GM20431 (cell line): ENCODE measurements at regions not wholly inside any gene's neighbourhood (a gene's known extent, or its start where the extent isn't known, plus 50 kb on each side); places are given as distances from the start of the nearest gene placed in this dataset.

Source experiments
- in situ Hi-C: fragments of 300-500 bp; cut with MseI, MboI; formaldehyde crosslinking; loops from one replicate; pipeline ENCODE4 v1.15.0; 2020; ENCODE audit warnings: low sequenced_read_pairs; ENCODE audit not compliant: unreplicated experiment

DNA sequence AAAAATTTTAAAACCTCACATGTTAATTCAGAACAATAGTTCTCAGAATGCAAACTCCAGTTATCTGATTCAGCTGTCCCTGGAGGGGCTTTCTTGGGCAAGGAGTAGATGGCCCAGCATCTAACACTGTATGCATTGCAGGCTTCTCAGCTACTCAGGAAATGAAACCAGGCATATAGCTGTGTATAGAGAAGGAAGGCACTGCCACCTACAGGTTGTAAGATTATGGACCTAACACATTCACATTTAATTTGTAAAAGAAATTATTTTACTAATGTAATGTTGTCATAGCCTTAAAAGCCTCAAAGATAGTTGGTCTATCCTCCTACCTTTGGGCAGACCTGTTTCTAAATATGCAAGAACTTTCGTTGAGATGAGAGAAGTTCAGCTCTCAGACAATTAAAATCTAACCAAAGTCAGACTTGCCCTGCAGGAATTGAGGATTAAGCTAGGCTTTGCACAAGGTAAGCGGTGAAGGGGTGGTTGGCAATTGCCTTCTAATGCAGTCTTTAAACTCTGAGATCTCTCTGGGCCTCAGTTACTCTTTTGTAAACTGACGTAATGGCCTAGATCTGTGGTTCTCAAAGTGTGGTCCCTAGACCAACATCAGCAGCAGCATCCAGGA lies 132.8 kb upstream of the SLC24A5 start:
- in situ Hi-C loops, result loop anchor here (25.0 kb wide), 2 partner anchors 276 to 801 kb away; partner anchors contain the start of gene SEMA6D

GRCh38 chr15:47988564-47988963 lies 132.2 kb upstream of the SLC24A5 start:
- in situ Hi-C loops, result loop anchor here (25.0 kb wide), 2 partner anchors 276 to 801 kb away; partner anchors contain the start of gene SEMA6D

DNA sequence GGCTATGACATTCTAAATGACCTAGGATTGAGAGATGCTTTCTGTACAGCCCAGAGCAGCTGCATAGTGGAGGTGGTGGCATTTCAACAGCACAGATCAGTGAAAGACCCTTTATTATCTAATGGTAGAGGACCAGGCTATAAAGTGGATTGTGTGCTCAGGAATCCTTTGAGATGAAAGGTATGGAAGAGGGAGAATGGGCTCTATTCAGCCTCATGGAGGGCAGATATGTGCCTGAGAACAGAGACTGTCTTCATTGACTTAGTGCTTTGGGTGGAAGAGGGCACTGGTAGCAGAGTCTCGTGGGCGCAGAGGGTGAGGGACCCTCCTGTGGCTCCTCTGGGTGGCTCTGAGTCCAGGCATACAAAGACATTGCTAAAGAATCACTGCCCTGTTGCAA lies 130.0 kb upstream of the SLC24A5 start:
- in situ Hi-C loops, result loop anchor here (25.0 kb wide), 2 partner anchors 279 to 804 kb away; partner anchors contain the start of gene SEMA6D

DNA sequence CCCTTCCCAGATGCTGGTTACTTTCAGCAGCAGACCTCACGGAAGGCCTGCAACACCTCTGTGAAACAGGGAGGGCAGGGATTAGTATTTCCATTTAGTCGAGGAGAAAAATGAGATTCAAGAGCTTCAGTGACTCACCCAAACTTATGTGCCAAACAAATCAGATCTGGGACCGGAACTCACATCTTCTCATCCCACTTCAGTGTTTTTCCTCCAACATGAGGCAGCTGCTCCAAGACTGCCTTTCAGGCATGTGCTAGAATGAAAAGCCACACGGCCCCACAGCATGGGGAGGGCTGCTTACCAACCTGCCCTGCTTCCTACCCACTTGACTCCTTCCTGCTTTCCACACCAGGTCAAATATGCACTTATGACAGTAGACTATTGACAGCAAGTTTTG lies 129.4 kb upstream of the SLC24A5 start:
- in situ Hi-C loops, result loop anchor here (25.0 kb wide), 2 partner anchors 279 to 804 kb away; partner anchors contain the start of gene SEMA6D

DNA sequence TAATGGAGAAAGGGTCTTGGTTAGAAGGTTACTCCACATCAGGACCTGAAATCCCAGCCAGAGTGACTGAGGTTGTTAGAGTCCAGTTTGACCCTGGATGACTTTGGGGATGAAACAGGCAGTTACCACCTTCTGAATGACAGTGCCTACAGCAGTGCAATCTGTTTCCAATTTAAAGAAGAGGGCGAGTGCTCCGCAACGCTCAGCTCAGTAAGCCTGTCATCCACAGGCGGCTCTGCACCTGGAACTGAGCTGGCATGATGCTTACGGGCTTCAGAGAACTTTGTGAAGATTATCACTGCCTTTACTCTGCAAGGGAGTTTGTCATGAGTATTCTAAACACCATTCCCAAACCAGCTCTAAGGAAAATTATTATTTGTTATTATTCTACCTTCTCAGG lies 127.7 kb upstream of the SLC24A5 start:
- in situ Hi-C loops, result loop anchor here (25.0 kb wide), 2 partner anchors 281 to 806 kb away; partner anchors contain the start of gene SEMA6D

DNA sequence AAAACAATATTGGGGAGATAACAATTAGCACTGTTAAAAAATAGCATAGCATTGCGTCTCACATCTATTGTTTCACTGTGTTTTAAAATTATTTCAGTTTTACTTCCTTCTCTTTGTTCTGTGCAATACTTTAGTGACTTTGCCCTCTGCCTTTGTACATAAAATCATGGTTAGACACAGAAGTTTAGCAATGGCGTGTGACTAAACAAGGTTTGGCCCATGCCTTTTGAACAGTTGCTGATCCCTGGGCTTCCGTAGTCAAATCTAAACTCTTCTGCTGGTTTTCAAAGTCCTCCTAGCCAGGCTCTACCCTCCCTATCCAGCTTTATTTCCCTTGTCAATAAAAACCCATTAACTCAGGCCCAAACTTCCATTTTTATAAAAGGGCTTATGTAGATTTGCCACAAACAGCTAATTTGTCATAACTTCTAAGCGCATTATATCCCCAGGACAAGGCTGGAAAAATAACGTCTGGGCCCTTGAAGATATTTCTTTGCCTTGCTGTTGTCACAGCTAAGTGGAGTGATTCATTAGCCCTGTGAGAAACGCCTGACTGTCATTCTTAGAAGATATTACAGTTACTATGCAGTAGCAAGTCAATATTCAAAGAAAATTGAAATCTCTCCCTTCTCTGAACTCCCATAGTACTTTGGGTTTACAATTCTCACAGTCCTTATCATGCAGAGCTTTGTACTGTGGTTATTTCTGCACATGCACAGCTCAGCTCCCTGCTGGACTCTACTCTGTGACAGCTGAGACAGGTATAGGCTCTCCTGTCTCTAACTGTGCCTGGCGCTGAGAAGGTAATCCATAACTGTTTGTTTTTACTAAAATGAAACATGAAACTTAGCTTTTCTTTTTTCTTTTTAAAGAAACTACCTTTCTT lies 123.4 kb upstream of the SLC24A5 start:
- in situ Hi-C loops, result loop anchor here (25.0 kb wide), 2 partner anchors 285 to 810 kb away; partner anchors contain the start of gene SEMA6D

DNA sequence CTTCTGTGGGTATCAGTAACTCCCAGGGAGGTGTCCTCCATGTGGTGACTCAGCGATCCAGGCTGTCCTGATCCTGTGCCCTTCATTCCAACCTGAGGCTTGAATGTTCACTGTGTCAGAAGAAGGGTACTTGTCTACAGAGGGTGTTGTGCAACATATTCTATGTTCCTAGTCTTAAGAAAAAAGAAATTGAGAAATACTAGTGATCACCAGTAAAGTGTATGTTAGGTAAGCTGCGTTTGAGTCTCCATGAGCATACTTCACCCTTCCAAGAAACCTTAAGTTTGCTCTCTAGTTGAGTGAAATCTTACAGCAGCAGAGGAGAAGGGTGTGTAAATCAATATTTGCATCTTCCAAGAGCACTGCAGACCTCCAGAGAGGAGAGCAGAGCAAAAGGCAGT lies 122.2 kb upstream of the SLC24A5 start:
- in situ Hi-C loops, result loop anchor here (25.0 kb wide), 2 partner anchors 286 to 811 kb away; partner anchors contain the start of gene SEMA6D

- in situ Hi-C loops, result no loop called here
Measured at GRCh38 chr15:48001393-48002039, 119.3 kb upstream of the SLC24A5 start.

DNA sequence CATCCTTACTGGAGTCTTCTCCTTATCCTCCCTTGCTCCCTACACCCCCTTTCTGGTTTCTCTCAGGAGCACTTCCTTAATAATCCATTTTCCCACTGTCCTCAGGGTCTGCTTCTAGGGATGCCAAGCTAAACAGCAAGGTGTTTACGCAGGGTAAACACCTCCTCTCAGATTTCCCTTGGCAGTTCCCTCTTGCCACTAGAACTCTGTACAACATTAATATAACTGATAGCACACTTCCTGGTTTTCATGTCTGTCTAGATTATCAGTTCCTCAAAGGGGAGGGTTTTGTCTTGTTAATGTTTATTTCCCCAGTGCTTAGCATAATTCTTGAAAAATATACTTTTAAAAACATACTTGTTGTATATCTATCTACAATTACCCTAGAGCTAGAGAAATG lies 118.0 kb upstream of the SLC24A5 start:
- in situ Hi-C loops, result no loop called here

DNA sequence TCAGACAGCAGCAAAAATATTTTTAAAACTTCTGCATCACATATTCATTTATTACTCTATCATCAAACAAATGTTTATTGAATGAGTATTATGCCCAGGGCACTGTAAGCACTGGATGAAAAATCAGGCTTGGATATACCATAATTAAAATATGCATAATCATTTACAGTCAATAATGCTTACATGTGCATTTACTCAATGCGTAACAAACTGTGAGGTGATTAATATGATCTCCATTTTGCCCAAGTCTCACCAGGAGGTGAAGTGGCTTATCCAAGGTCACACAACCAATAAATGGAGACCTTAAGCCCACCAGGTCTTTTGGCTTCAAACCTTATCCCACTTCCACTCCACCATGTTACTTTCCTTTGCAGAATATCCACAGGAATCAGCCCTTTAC lies 117.3 kb upstream of the SLC24A5 start:
- in situ Hi-C loops, result no loop called here

GRCh38 chr15:48005077-48005476 lies 115.7 kb upstream of the SLC24A5 start:
- in situ Hi-C loops, result no loop called here

- in situ Hi-C loops, result no loop called here
Measured at GRCh38 chr15:48006031-48006511, 114.7 kb upstream of the SLC24A5 start.

GRCh38 chr15:48010316-48010715 lies 110.5 kb upstream of the SLC24A5 start:
- in situ Hi-C loops, result no loop called here

- in situ Hi-C loops, result no loop called here
Measured at GRCh38 chr15:48012191-48012590, 108.6 kb upstream of the SLC24A5 start.

- in situ Hi-C loops, result no loop called here
Measured at GRCh38 chr15:48016865-48017264, 103.9 kb upstream of the SLC24A5 start.

- in situ Hi-C loops, result no loop called here
Measured at GRCh38 chr15:48017747-48018146, 103.0 kb upstream of the SLC24A5 start.

- in situ Hi-C loops, result no loop called here
Measured at GRCh38 chr15:48020166-48020565, 100.6 kb upstream of the SLC24A5 start.

GRCh38 chr15:48021336-48022086 lies 99.3 kb upstream of the SLC24A5 start:
- in situ Hi-C loops, result no loop called here

GRCh38 chr15:48025118-48025517 lies 95.7 kb upstream of the SLC24A5 start:
- in situ Hi-C loops, result no loop called here

- in situ Hi-C loops, result no loop called here
Measured at GRCh38 chr15:48028712-48029111, 92.1 kb upstream of the SLC24A5 start.
